HEK293 (cell line): ENCODE measurements at regions not wholly inside any gene's neighbourhood (a gene's known extent, or its start where the extent isn't known, plus 50 kb on each side); places are given as distances from the start of the nearest gene placed in this dataset.

Experiments used
- CTCF ChIA-PET: fragments of 350-600 bp; formaldehyde crosslinking; extraction: SDS; loops from one replicate; lab custom pipeline; 2021; ENCODE audit warnings: antibody characterized with exemption; lab: Yijun Ruan, JAX
- POLR2A ChIA-PET: fragments of 300-600 bp; formaldehyde crosslinking; extraction: SDS; loops from one replicate; lab custom pipeline; 2020; ENCODE audit warnings: antibody characterized with exemption, inconsistent platforms; lab: Yijun Ruan, JAX
- H3K27ac ChIP-seq: fragments of 200-500 bp; sonication (Bioruptor generic); 2 replicates; pipeline ENCODE4 v1.5.1; 2014; ENCODE audit warnings: low read depth, low read length, control low read depth, inconsistent platforms; ENCODE audit errors: extremely low read depth
- H3K36me3 ChIP-seq, 2 experiments: fragments of 200-500 bp in 1 of 2; sonication (Bioruptor generic) in 1 of 2; 1 replicate in 1 of 2; 2 replicates in 1 of 2; pipeline ENCODE4 v1.5.1; 2014 to 2017; ENCODE audit warnings: inconsistent platforms in 2 of 2, low read length in 2 of 2; ENCODE audit not compliant: control insufficient read depth in 2 of 2, insufficient read depth in 1 of 2
- H3K4me1 ChIP-seq: fragments of 200-500 bp; sonication (Bioruptor generic); 2 replicates; pipeline ENCODE4 v1.5.1; 2014; ENCODE audit warnings: mild to moderate bottlenecking, low read length, inconsistent platforms; ENCODE audit not compliant: control insufficient read depth, insufficient read depth
- H3K4me3 ChIP-seq: 2 replicates; pipeline ENCODE4 v1.5.1; 2011; ENCODE audit warnings: low read depth, mild to moderate bottlenecking, control low read depth, low read length, moderate library complexity
- H3K9me3 ChIP-seq: fragments of 200-500 bp; sonication (Bioruptor generic); 2 replicates; pipeline ENCODE4 v1.5.1; 2014; ENCODE audit warnings: low read depth, low read length, inconsistent platforms; ENCODE audit not compliant: control insufficient read depth, insufficient read depth
- BCL6B ChIP-seq: fragments of 450-650 bp; formaldehyde crosslinking; IDR thresholded peaks from 2 replicates; pipeline ENCODE4 v1.5.1; 2017; ENCODE audit warnings: missing biosample characterization, missing genetic modification characterization
- EGR2 ChIP-seq: fragments of 450-650 bp; formaldehyde crosslinking; IDR thresholded peaks from 2 replicates; pipeline ENCODE4 v1.5.1; 2016; ENCODE audit warnings: low read depth, missing biosample characterization, missing genetic modification characterization
- GLI2 ChIP-seq: fragments of 450-650 bp; formaldehyde crosslinking; IDR thresholded peaks from 2 replicates; pipeline ENCODE4; 2017; ENCODE audit warnings: missing biosample characterization, missing genetic modification characterization, low read depth, borderline replicate concordance
- HOXA7 ChIP-seq: sonication (generic); formaldehyde crosslinking; IDR thresholded peaks from 2 replicates; pipeline ENCODE4 v1.8.1; 2022; ENCODE audit warnings: missing genetic modification reagents, borderline replicate concordance
- HOXC10 ChIP-seq: sonication (generic); formaldehyde crosslinking; IDR thresholded peaks from 2 replicates; pipeline ENCODE4 v1.8.1; 2023; ENCODE audit warnings: mild to moderate bottlenecking, missing genetic modification reagents
- KLF1 ChIP-seq: fragments of 450-650 bp; formaldehyde crosslinking; IDR thresholded peaks from 2 replicates; pipeline ENCODE4 v1.5.1; 2016; ENCODE audit warnings: missing biosample characterization, missing genetic modification characterization
- OVOL3 ChIP-seq: fragments of 450-650 bp; formaldehyde crosslinking; IDR thresholded peaks from 2 replicates; pipeline ENCODE4 v1.5.1; 2016; ENCODE audit warnings: missing biosample characterization, missing genetic modification characterization
- TRIM28 ChIP-seq: IDR thresholded peaks from 2 replicates; pipeline ENCODE4 v1.6.1; 2011; ENCODE audit warnings: low read length, control low read depth, borderline replicate concordance
- ZNF114 ChIP-seq: fragments of 450-650 bp; formaldehyde crosslinking; IDR thresholded peaks from 2 replicates; pipeline ENCODE4 v1.5.0; 2017; ENCODE audit warnings: missing biosample characterization, missing genetic modification characterization
- ZNF169 ChIP-seq: fragments of 450-650 bp; formaldehyde crosslinking; IDR thresholded peaks from 2 replicates; pipeline ENCODE4 v1.5.1; 2016; ENCODE audit warnings: missing biosample characterization, missing genetic modification characterization
- ZNF202 ChIP-seq: fragments of 450-650 bp; formaldehyde crosslinking; IDR thresholded peaks from 2 replicates; pipeline ENCODE4 v1.5.1; 2016; ENCODE audit warnings: missing biosample characterization, missing genetic modification characterization, borderline replicate concordance
- ZNF280D ChIP-seq: fragments of 450-650 bp; formaldehyde crosslinking; IDR thresholded peaks from 2 replicates; pipeline ENCODE4 v1.5.1; 2016; ENCODE audit warnings: missing biosample characterization, missing genetic modification characterization
- ZNF416 ChIP-seq: fragments of 450-650 bp; formaldehyde crosslinking; IDR thresholded peaks from 2 replicates; pipeline ENCODE4 v1.5.1; 2016; ENCODE audit warnings: missing biosample characterization, missing genetic modification characterization
- ZNF549 ChIP-seq: fragments of 450-650 bp; IDR thresholded peaks from 2 replicates; pipeline ENCODE4 v1.5.1; 2018; ENCODE audit warnings: missing biosample characterization, missing genetic modification characterization, mild to moderate bottlenecking, inconsistent platforms, moderate library complexity
- ZNF610 ChIP-seq: fragments of 450-650 bp; formaldehyde crosslinking; IDR thresholded peaks from 2 replicates; pipeline ENCODE4 v1.5.1; 2016; ENCODE audit warnings: missing biosample characterization, missing genetic modification characterization, borderline replicate concordance
- ZNF654 ChIP-seq: fragments of 450-650 bp; formaldehyde crosslinking; IDR thresholded peaks from 2 replicates; pipeline ENCODE4 v1.5.1; 2016; ENCODE audit warnings: low read depth, missing biosample characterization, missing genetic modification characterization
- ZNF701 ChIP-seq: fragments of 450-650 bp; formaldehyde crosslinking; IDR thresholded peaks from 2 replicates; pipeline ENCODE4 v1.5.1; 2016; ENCODE audit warnings: missing biosample characterization, missing genetic modification characterization
- ZNF792 ChIP-seq: fragments of 450-650 bp; formaldehyde crosslinking; IDR thresholded peaks from 2 replicates; pipeline ENCODE4 v1.5.1; 2016; ENCODE audit warnings: missing biosample characterization, missing genetic modification characterization
- ZSCAN16 ChIP-seq: fragments of 450-650 bp; formaldehyde crosslinking; IDR thresholded peaks from 2 replicates; pipeline ENCODE4 v1.5.1; 2016; ENCODE audit warnings: missing biosample characterization, missing genetic modification characterization
- TF ChIP-seq, protein P1 (sequence below): fragments of 450-650 bp; formaldehyde crosslinking; IDR thresholded peaks from 2 replicates; pipeline ENCODE4 v1.5.1; 2016; ENCODE audit warnings: missing biosample characterization, missing genetic modification characterization, borderline replicate concordance
- TF ChIP-seq, protein P2 (sequence below): fragments of 450-650 bp; formaldehyde crosslinking; conservative IDR thresholded peaks from 2 replicates; pipeline ENCODE4 v1.5.1; 2016; ENCODE audit warnings: low read depth, missing biosample characterization, missing genetic modification characterization
- TF ChIP-seq, protein P3 (sequence below): fragments of 450-650 bp; formaldehyde crosslinking; IDR thresholded peaks from 2 replicates; pipeline ENCODE4 v1.5.1; 2016; ENCODE audit warnings: missing biosample characterization, missing genetic modification characterization

DNA sequence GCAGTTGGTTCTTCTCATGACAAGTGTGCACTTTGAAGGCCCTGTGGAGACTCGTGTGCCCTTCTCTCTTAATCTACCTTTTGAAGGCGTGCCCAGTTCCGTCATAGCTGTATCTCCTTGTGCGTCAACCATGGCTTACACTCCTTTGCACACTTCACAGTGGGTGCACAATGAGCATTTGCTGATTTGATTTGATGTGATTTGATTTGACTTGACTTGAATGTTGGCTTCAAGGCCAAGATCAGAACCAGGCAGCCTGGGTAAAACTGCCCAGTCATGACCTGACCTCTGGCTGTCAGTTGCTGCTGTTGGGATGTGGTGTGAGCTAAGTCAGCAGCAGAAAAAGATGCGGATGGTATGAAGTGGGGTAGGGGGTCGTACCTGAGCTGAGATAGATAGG lies 670.3 kb upstream of the HS6ST1 start (continued):
- TF ChIP-seq ZNF280D (tag by site-specific recombination): no peak
- TF ChIP-seq TRIM28: no peak
- TF ChIP-seq HOXC10 (CRISPR knock-in tag): no peak
- TF ChIP-seq BCL6B: no peak
- TF ChIP-seq ZNF416 (tag by site-specific recombination): no peak
- TF ChIP-seq GLI2 (tag by site-specific recombination): no peak
- TF ChIP-seq, protein P1, sequence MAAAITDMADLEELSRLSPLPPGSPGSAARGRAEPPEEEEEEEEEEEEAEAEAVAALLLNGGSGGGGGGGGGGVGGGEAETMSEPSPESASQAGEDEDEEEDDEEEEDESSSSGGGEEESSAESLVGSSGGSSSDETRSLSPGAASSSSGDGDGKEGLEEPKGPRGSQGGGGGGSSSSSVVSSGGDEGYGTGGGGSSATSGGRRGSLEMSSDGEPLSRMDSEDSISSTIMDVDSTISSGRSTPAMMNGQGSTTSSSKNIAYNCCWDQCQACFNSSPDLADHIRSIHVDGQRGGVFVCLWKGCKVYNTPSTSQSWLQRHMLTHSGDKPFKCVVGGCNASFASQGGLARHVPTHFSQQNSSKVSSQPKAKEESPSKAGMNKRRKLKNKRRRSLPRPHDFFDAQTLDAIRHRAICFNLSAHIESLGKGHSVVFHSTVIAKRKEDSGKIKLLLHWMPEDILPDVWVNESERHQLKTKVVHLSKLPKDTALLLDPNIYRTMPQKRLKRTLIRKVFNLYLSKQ (tag by site-specific recombination): no peak
- no peak for TF ChIP-seq KLF1

GRCh38 chr2:128995086-128995485 lies 676.4 kb upstream of the HS6ST1 start:
- Histone ChIP-seq H3K4me1 (no peaks in the 10 kb centered on the region), H3K27ac (no peak overlapping the region), H3K9me3 (no peaks in the 10 kb centered on the region), H3K4me3 (no peak overlapping the region), H3K36me3 (no peaks in the 10 kb centered on the region)
- ChIA-PET CTCF (no interaction called here), POLR2A (no interaction called here)
- TF ChIP-seq, protein P2, sequence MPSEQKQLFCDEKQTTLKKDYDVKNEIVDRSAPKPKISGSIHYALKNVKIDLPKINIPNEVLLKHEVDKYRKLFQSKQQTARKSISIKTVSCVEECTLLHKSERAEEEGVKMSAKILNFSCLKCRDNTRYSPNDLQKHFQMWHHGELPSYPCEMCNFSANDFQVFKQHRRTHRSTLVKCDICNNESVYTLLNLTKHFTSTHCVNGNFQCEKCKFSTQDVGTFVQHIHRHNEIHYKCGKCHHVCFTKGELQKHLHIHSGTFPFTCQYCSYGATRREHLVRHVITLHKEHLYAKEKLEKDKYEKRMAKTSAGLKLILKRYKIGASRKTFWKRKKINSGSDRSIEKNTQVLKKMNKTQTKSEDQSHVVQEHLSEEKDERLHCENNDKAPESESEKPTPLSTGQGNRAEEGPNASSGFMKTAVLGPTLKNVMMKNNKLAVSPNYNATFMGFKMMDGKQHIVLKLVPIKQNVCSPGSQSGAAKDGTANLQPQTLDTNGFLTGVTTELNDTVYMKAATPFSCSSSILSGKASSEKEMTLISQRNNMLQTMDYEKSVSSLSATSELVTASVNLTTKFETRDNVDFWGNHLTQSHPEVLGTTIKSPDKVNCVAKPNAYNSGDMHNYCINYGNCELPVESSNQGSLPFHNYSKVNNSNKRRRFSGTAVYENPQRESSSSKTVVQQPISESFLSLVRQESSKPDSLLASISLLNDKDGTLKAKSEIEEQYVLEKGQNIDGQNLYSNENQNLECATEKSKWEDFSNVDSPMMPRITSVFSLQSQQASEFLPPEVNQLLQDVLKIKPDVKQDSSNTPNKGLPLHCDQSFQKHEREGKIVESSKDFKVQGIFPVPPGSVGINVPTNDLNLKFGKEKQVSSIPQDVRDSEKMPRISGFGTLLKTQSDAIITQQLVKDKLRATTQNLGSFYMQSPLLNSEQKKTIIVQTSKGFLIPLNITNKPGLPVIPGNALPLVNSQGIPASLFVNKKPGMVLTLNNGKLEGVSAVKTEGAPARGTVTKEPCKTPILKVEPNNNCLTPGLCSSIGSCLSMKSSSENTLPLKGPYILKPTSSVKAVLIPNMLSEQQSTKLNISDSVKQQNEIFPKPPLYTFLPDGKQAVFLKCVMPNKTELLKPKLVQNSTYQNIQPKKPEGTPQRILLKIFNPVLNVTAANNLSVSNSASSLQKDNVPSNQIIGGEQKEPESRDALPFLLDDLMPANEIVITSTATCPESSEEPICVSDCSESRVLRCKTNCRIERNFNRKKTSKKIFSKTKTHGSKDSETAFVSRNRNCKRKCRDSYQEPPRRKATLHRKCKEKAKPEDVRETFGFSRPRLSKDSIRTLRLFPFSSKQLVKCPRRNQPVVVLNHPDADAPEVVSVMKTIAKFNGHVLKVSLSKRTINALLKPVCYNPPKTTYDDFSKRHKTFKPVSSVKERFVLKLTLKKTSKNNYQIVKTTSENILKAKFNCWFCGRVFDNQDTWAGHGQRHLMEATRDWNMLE (tag by site-specific recombination): no peak
- TF ChIP-seq OVOL3 (tag by site-specific recombination): no peak
- no peak for TF ChIP-seq ZNF202 (tag by site-specific recombination)
- no peak for TF ChIP-seq ZNF654 (tag by site-specific recombination)
- TF ChIP-seq, protein P3, sequence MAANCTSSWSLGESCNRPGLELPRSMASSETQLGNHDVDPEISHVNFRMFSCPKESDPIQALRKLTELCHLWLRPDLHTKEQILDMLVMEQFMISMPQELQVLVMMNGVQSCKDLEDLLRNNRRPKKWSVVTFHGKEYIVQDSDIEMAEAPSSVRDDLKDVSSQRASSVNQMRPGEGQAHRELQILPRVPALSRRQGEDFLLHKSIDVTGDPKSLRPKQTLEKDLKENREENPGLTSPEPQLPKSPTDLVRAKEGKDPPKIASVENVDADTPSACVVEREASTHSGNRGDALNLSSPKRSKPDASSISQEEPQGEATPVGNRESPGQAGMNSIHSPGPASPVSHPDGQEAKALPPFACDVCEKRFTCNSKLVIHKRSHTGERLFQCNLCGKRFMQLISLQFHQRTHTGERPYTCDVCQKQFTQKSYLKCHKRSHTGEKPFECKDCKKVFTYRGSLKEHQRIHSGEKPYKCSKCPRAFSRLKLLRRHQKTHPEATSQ (tag by site-specific recombination): no peak
- no peak for TF ChIP-seq ZSCAN16 (tag by site-specific recombination)
- no peak for TF ChIP-seq EGR2 (tag by site-specific recombination)
- no peak for TF ChIP-seq ZNF169 (tag by site-specific recombination)
- TF ChIP-seq ZNF114 (tag by site-specific recombination): no peak
- TF ChIP-seq ZNF701 (tag by site-specific recombination): no peak
- TF ChIP-seq ZNF792 (tag by site-specific recombination): no peak
- TF ChIP-seq ZNF549 (tag by site-specific recombination): no peak
- no peak for TF ChIP-seq HOXA7 (CRISPR knock-in tag)
- TF ChIP-seq ZNF610 (tag by site-specific recombination): no peak
